Endothelial cell of umbilical vein (primary cell): ENCODE measurements at regions not wholly inside any gene's neighbourhood (a gene's known extent, or its start where the extent isn't known, plus 50 kb on each side); places are given as distances from the start of the nearest gene placed in this dataset.

Experiments
- BruUV-seq: library from RNA; stranded (reverse); fragments of 400-500 nt; replicated peaks from 2 replicates; lab custom pipeline; 2021; lab: Mats Ljungman, UMichigan
- CTCF ChIA-PET: fragments of 300-600, 350-600 bp; sonication (Branson Sonifier 250); formaldehyde crosslinking; loops from one replicate; lab custom pipeline; 2021; ENCODE audit warnings: antibody characterized with exemption, inconsistent platforms; lab: Charles Lee
- POLR2A ChIA-PET: fragments of 300-600, 350-600 bp; sonication (Branson Sonifier 250); formaldehyde crosslinking; loops from one replicate; lab custom pipeline; 2021; ENCODE audit warnings: antibody characterized with exemption, inconsistent platforms; lab: Charles Lee
- DNase-seq: peaks from one replicate; pipeline ENCODE4 v3.0.0-alpha.2; 2011; ENCODE audit warnings: low read depth, low spot score
- FAIRE-seq: peaks from 2 replicates; lab custom pipeline; 2011; peaks lifted over from hg19 to GRCh38; lab: Jason Lieb, UNC
- H2AFZ ChIP-seq: 2 replicates; pipeline ENCODE4 v1.6.0; 2012; ENCODE audit warnings: low read depth, low read length, control low read depth, inconsistent platforms
- H3K27ac ChIP-seq: 2 replicates; pipeline ENCODE4 v1.5.1; 2011; ENCODE audit warnings: low read depth, mild to moderate bottlenecking, control low read depth, low read length, moderate library complexity; ENCODE audit not compliant: insufficient read depth
- H3K27me3 ChIP-seq, 2 experiments: 2 replicates each; pipeline versions ENCODE4 v1.6.0 to v1.6.1; 2011; ENCODE audit warnings: low read length in 2 of 2, mixed read lengths in 1 of 2; ENCODE audit not compliant: control insufficient read depth in 2 of 2, insufficient read depth in 2 of 2
- H3K36me3 ChIP-seq, 2 experiments: 2 replicates in 1 of 2; 3 replicates in 1 of 2; pipeline ENCODE4 v1.5.1; 2011; ENCODE audit warnings: low read length in 2 of 2, mild to moderate bottlenecking in 1 of 2, moderate library complexity in 1 of 2; ENCODE audit not compliant: control insufficient read depth in 2 of 2, insufficient read depth in 2 of 2; ENCODE audit errors: extremely low read depth in 1 of 2
- H3K4me1 ChIP-seq: 3 replicates; pipeline ENCODE4 v1.5.1; 2011; ENCODE audit warnings: mild to moderate bottlenecking, low read length; ENCODE audit not compliant: control insufficient read depth, insufficient read depth; ENCODE audit errors: extremely low read depth
- H3K4me2 ChIP-seq: 2 replicates; pipeline ENCODE4 v1.6.1; 2011; ENCODE audit warnings: low read length, control low read depth, mixed read lengths; ENCODE audit not compliant: insufficient read depth
- H3K4me3 ChIP-seq, 3 experiments: fragments of 200-600 bp in 1 of 3; sonication (generic), shearing (Covaris generic) in 1 of 3; replicated peaks in 1 of 3; 2 replicates each; pipeline ENCODE4 v1.5.1; 2011 to 2016; ENCODE audit warnings: control low read depth in 3 of 3, low read length in 3 of 3, mild to moderate bottlenecking in 2 of 3, inconsistent platforms in 1 of 3, low read depth in 1 of 3, moderate library complexity in 1 of 3; ENCODE audit not compliant: insufficient read depth in 1 of 3
- H3K79me2 ChIP-seq: 2 replicates; pipeline ENCODE4 v1.6.0; 2012; ENCODE audit warnings: low read length, inconsistent platforms; ENCODE audit not compliant: control insufficient read depth, insufficient read depth
- H3K9ac ChIP-seq: replicated peaks from 2 replicates; pipeline ENCODE3; 2011; ENCODE audit warnings: low read length, control low read depth; ENCODE audit not compliant: insufficient read depth; ENCODE audit errors: extremely low read depth
- H3K9me1 ChIP-seq: replicated peaks from 3 replicates; pipeline ENCODE4 v1.6.0; 2011; ENCODE audit warnings: mild to moderate bottlenecking, low read length; ENCODE audit not compliant: control insufficient read depth, insufficient read depth; ENCODE audit errors: extremely low read depth
- H3K9me3 ChIP-seq: replicated peaks from 2 replicates; pipeline ENCODE4 v1.5.1; 2012; ENCODE audit warnings: low read length, inconsistent platforms; ENCODE audit not compliant: control insufficient read depth, insufficient read depth
- H4K20me1 ChIP-seq: replicated peaks from 2 replicates; pipeline ENCODE3; 2011; ENCODE audit warnings: mild to moderate bottlenecking, low read length; ENCODE audit not compliant: control insufficient read depth, insufficient read depth; ENCODE audit errors: extremely low read depth
- CTCF ChIP-seq, 2 donors: IDR thresholded peaks; 1 replicate in 1 of 2; 2 replicates in 1 of 2; pipeline ENCODE4 v1.5.1; 2011; ENCODE audit warnings: low read length in 2 of 2, mild to moderate bottlenecking in 2 of 2, moderate library complexity in 2 of 2, control low read depth in 1 of 2, inconsistent platforms in 1 of 2, low read depth in 1 of 2; ENCODE audit not compliant: insufficient read depth in 1 of 2; ENCODE audit errors: extremely low read depth in 1 of 2
- EZH2 ChIP-seq: IDR thresholded peaks from 2 replicates; pipeline ENCODE4 v1.6.1; 2012; ENCODE audit warnings: borderline replicate concordance, low read depth, mild to moderate bottlenecking, moderate library complexity, low read length, inconsistent platforms; ENCODE audit not compliant: severe bottlenecking
- FOS ChIP-seq: IDR thresholded peaks from 2 replicates; pipeline ENCODE4 v1.6.1; 2011; ENCODE audit warnings: mild to moderate bottlenecking, low read length, moderate library complexity, borderline replicate concordance; ENCODE audit not compliant: insufficient read depth
- GATA2 ChIP-seq: IDR thresholded peaks from 2 replicates; pipeline ENCODE4 v1.7.0; 2011; ENCODE audit warnings: low read depth, mild to moderate bottlenecking, moderate library complexity, mixed read lengths, low read length; ENCODE audit not compliant: insufficient read length, insufficient read depth
- JUN ChIP-seq: IDR thresholded peaks from 2 replicates; pipeline ENCODE4 v1.6.1; 2011; ENCODE audit warnings: borderline replicate concordance, low read depth; ENCODE audit not compliant: insufficient read length, insufficient read depth
- MAX ChIP-seq: IDR thresholded peaks from 2 replicates; pipeline ENCODE4 v1.6.1; 2011; ENCODE audit not compliant: insufficient read depth, insufficient read length
- MYC ChIP-seq: IDR thresholded peaks from one replicate; pipeline ENCODE4 v1.6.1; 2011; ENCODE audit warnings: mild to moderate bottlenecking, low read depth, low read length
- POLR2A ChIP-seq: IDR thresholded peaks from 2 replicates; pipeline ENCODE4 v1.6.1; 2012; ENCODE audit warnings: low read depth, mild to moderate bottlenecking, control low read depth, low read length
- POLR2AphosphoS5 ChIP-seq: IDR thresholded peaks from 2 replicates; pipeline ENCODE4 v1.6.1; 2012; ENCODE audit warnings: low read depth, mild to moderate bottlenecking, control low read depth, low read length, moderate library complexity; ENCODE audit not compliant: insufficient read depth
- dilution Hi-C: fragments of 300-500 bp; cut with MboI; formaldehyde crosslinking; loops from one replicate; pipeline ENCODE4 v1.15.0; 2019; ENCODE audit warnings: low sequenced_read_pairs; ENCODE audit not compliant: extremely low pct_ligation_motif_present
- intact Hi-C: fragments of 100-400 bp; cut with micrococcal nuclease; formaldehyde crosslinking; loops from one replicate; pipeline ENCODE4 v1.10.0; 2022

- FAIRE-seq (no peak), DNase-seq (no peak)
- no peak overlapping the region for H3K27ac ChIP-seq
- dilution Hi-C loops (no loop called here), intact Hi-C loops (no loop called here)
- no peaks in the 10 kb centered on the region for H3K9me3 ChIP-seq
- H3K4me2 ChIP-seq: no peak overlapping the region
- CTCF ChIA-PET: interaction anchor here (0.8 kb wide), 1 partner anchor 9 kb away, joined by 3 read pairs; no protein-coding TSS in a partner anchor
- no peak overlapping the region for H3K4me3 ChIP-seq
- TF ChIP-seq POLR2A: no peak
- no peak for TF ChIP-seq GATA2
- TF ChIP-seq MAX: no peak
- no peak for TF ChIP-seq JUN
- no peak for TF ChIP-seq EZH2
- TF ChIP-seq FOS: no peak
- TF ChIP-seq CTCF (IDR thresholded peaks at IDR 0.05; ENCODE audit: extremely low read depth in 1 of 2, insufficient read depth in 1 of 2, low read depth in 1 of 2, low read length in 2 of 2): no peak
- TF ChIP-seq MYC: no peak
- no peak for TF ChIP-seq POLR2AphosphoS5
- no peaks in the 10 kb centered on the region for H3K4me1 ChIP-seq
- POLR2A ChIA-PET: no interaction called here
- no peaks in the 10 kb centered on the region for H4K20me1 ChIP-seq
- H3K27me3 ChIP-seq: no peaks in the 10 kb centered on the region
- no peaks in the 10 kb centered on the region for H3K9me1 ChIP-seq
- BruUV-seq: no TSS peak
- no peak overlapping the region for H2AFZ ChIP-seq
- H3K79me2 ChIP-seq: no peaks in the 10 kb centered on the region
- no peak overlapping the region for H3K9ac ChIP-seq
- H3K36me3 ChIP-seq: no peaks in the 10 kb centered on the region
Observed at GRCh38 chr18:10122988-10123950, 209.5 kb downstream of the VAPA start.
